ENCODE measurements at regions not wholly inside any gene's neighbourhood (a gene's known extent, or its start where the extent isn't known, plus 50 kb on each side); places are given as distances from the start of the nearest gene placed in this dataset.

DNA sequence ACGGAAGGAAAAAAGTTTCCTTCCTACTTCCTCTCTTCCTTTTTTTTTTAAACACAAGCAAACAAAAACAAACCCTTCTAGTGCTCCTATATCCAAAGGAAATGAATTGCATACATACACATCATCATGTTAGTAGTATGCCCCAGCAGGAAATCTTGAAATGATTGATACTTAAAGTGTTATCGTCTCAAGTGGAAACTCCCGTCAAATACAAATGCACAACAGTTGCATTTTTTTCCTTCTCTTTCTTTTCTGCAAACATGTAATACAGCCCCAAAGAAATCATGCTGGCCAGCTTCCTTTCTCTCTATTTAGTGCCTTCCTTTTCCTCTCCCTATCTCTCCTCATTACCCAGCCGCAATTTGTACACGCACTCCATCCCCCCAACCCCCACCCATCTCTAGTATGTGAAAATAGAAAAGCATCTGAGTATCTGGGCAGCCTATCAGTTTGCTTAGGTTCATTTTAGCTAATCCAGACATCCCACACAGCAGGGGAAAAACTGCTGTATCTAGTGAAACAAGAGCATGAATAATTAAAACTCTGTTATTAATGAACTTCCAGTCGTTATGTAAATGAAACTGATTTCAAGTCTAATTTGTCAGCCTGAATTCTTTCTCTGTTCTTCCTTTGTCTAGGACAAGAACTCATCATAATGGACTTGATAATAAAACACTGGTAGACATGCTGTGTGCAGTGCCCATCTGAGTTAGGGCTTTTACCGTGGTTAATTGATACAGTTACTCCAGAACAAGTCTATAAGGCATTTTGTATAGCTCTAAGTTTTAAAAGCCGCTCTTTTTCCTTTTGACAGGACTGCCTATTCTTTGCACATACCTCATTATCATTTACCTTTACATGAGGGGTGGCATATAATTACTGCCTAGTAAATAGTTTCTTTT lies 336.5 kb upstream of the ADGRL2 start:
- no peak for DNase-seq (ENCODE audit: low read depth)
- H3K4me3 ChIP-seq (ENCODE audit: low read depth, low read length): no peak overlapping the region

DNA sequence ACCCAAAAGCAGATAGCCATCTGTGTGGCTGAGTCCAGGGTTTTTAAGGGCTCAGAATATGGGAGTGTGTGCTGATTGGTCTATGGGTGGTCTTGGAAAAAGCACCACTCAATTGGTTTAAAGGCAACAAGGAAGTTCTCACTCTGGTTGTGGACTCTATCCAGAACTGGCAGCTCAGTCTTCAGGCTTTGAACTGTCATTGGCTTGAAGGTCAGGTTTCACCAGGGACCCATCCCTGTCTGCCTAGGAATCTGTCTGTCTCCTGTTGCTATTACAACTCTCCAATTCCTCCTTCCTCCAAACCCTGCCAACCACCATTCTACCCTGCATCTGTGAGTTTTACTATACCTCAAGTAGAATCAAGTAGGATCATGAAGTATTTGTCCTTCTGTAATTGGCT lies 341.7 kb upstream of the ADGRL2 start:
- no peak overlapping the region for H3K4me3 ChIP-seq (ENCODE audit: low read depth, low read length)
- DNase-seq (ENCODE audit: low read depth): no peak

DNA sequence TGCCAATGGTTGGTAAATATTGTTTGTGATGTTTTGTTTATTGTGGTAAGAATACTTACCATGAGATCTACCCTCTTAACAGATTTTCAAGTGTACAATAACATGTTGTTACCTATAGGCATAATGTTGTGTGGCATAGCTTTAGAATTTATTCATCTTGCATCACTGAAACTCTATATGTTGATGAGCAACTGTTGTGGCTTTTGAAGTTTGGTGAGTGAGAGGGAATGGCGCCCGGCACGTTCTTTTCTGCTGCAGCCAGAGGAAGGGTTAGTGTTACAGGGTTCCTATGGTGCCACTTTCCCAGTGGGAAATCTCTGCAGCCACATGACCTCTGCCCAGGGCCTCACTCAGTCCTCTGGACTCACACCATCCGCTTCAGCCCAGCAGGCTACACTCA lies 342.5 kb upstream of the ADGRL2 start:
- no peak for DNase-seq (ENCODE audit: low read depth)

DNA sequence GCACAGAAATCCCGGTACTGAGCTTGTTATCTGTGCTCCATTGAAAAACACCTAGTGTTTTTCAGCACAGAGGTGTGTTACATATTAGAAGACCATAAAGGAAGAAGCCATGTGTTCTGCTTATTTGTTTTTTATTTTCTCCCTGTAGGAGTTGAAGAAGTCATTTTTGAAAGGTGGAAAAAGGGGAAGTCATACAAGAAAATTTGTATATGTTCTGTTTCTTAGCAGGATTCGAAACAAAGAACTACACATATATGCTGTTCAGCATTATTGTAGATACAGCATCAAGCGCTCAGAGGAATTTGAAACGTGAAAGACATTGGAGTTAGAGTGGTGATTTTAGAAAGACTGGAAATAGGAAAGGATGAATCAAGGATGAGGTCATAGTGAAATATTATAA lies 345.3 kb upstream of the ADGRL2 start:
- no peak for DNase-seq (ENCODE audit: low read depth)
- no peak overlapping the region for H3K4me3 ChIP-seq (ENCODE audit: low read depth, low read length)

More for the DNA sequence above, 342.5 kb upstream of the ADGRL2 start:
- H3K4me3 ChIP-seq (ENCODE audit: low read depth, low read length): no peak overlapping the region

DNA sequence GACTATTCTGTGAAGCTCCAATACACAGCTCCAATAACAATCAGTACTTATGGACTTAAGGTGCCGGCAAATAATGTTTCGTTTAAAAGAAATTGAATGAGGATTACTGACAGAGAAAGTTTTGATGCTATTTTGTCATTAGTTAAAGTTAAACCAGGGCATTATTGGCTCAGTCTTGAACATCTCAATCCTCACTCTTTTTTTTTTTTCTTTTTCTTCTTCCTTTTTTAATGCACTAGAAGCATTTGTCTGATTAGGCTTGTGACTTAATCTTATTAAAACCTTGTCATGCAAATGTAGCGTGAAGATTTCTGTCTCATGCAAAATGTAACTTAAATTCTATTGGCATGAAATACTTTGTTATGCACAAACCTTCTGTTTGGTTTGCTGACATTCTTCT lies 346.8 kb upstream of the ADGRL2 start:
- DNase-seq (ENCODE audit: low read depth): no peak
- no peak overlapping the region for H3K4me3 ChIP-seq (ENCODE audit: low read depth, low read length)

DNA sequence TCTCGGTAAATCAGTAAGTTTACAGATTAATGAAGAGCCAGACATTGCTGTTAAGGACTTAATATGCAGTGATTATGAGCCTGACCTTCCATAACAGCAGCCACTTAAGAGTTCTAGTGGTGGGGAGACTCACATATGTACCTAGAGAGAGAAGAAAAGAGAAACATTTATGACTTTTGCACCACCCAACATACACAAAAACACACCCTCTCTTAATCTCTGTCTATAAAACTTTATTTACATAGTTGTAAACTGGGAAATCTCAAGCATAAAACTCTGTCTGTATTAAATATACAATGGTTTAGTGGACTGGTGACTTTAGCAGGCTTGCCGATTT lies 347.4 kb upstream of the ADGRL2 start:
- no peak for DNase-seq (ENCODE audit: low read depth)
- H3K4me3 ChIP-seq (ENCODE audit: low read depth, low read length): no peak overlapping the region

DNA sequence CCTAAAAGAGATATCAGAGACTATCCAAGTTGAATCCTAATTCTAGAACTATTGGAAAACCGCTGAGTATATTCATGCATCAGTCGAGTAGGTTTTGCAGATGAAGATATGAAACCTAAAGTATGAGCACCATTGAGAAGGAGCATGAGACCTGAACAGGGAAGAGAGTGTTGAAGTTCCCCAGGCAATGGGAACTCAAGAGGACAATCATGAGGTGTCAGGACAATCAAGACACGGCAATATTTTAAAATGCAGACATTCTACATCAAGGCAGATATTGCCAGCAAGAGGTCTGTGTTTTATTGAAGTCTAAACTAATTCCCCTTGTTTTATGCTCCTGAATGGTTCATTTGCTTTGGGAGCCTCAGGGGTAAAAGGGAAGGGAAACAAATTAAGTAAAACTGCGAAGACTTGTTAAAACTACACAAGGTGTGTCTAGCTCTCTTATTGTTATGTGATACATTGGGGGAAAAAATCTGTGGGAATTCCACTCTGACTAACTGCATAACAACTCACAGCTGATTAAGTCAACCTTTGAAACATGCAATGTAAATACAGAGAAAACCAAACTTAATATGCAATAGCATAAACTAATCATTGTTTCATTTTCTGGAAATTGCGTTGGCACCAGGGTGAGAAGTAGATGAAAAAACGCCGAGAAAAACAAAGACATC lies 347.9 kb upstream of the ADGRL2 start:
- no peak for DNase-seq (ENCODE audit: low read depth)
- no peak overlapping the region for H3K4me3 ChIP-seq (ENCODE audit: low read depth, low read length)

DNA sequence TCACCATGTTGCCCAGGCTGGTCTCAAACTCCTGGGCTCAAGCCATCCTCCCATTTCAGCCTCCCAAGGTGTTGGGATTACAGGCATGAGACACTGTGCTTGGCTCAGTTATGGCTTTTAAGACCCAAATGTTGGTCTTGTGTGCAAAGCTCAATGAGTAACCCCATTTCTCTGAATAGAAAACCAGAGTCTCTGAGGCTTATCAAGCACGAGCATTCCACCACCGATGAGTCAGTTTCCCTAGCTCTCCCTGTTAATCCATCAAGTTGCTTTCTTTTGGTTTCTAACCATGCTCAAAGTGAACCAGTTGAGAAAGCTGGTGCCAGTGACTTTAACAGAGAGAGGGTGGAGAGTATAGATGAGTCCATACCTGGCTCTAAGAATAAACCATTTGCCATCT lies 350.9 kb upstream of the ADGRL2 start:
- DNase-seq (ENCODE audit: low read depth): no peak
- no peak overlapping the region for H3K4me3 ChIP-seq (ENCODE audit: low read depth, low read length)

DNA sequence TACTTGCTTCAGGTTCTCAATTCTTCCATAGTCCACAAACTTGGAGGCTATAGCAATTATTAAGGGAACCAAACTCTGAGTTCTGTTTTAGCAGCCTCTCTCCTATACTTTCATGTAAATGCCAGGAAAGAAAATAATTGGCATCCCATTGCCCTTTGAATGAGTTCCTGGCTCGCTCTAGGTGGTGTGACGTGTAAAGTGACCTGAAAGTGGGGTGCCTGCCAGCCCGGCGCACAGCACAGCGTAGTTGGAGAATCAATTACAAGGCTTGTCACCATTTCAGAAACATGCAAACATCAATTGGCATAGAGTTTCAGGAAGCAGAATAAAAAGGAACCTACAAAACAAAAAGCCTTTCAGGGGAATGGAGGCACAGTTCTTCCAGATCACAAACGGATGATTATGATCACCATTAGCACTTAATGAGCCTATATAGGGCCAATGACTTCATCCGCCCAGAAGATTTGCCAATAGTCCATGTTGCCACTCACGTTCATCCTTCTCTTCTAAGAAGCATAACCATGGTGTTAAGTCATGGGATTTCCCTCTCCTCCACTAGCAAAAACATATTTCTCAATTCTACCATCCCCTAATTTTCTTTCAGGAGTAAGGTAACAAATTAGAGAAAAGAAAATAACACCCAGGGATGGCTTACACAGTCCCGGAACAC lies 354.6 kb upstream of the ADGRL2 start:
- no peak for DNase-seq (ENCODE audit: low read depth)
- H3K4me3 ChIP-seq (ENCODE audit: low read depth, low read length): no peak overlapping the region

DNA sequence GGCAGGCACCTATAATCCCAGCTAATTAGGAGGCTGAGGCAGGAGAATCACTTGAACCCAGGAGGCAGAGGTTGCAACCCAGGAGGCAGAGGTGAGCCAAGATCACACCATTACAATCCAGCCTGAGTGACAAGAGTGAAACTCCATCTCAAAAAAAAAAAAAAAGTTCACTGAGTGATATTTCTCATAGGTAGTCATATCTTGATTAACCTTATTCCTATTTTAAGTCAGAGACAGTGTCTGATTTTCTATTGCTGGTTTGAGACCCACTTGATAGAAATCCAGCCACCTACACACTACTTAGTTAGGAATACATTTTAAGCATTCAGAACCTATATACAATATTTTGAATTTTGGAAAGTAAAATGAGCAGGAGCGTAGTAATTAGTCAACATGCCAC lies 357.4 kb upstream of the ADGRL2 start:
- H3K4me3 ChIP-seq (ENCODE audit: low read depth, low read length): no peak overlapping the region
- DNase-seq (ENCODE audit: low read depth): no peak

DNA sequence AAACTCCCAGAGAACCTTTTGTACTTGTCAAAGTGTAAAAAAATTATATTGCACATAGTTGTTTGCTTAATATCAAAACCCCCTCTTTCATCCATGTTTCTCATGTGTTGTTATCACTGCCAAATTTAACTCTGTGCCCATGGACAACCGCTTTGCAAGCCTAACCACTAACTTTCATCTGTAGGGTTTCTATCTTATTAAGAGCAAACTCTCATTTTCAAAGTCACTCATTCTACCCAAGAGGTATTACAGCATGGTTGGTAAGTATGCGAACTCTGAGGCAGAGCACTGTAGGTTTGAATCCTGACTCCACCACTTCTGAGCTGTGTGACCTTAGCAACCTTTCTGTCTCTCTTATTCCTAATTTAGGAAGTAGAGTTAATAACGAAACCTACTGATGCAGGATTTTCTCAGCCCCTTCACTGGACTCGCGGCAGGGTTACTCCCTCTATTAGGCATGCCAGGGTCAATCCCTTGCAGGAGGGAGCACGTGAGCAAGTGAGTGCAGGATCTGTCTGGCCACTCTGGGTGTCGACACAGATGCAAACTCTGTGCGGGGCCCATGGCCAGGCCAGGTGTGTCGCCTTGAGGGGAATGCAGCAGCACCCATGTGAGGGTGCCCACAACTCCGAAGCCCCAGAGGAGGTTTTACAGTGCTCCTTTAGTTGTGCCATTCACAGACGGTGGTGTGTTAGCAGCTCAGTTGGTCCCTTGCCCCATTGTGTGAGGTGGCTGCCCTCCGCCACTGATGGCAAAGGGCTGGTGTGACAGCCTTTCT lies 361.5 kb upstream of the ADGRL2 start:
- no peak overlapping the region for H3K4me3 ChIP-seq (ENCODE audit: low read depth, low read length)
- DNase-seq (ENCODE audit: low read depth): no peak

DNA sequence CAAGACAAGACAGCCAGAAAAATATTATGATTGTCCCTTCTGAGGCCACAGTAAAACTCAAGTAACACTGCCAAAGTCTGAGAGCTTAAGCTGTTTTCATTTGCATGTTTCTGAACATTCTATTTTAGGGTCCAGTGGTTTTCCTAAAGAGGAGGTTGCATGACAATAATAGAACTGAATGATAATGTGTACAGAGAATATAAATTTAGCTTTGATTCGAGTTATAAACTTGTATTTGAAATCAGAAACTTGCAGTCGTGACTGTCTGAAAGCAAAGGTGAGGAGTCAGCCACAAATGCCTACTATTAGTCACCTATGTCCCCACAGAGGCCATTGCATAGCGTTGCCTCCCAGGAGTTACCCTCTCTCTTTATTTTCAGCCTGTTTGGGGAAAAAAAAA lies 363.1 kb upstream of the ADGRL2 start:
- H3K4me3 ChIP-seq (ENCODE audit: low read depth, low read length): no peak overlapping the region
- no peak for DNase-seq (ENCODE audit: low read depth)

DNA sequence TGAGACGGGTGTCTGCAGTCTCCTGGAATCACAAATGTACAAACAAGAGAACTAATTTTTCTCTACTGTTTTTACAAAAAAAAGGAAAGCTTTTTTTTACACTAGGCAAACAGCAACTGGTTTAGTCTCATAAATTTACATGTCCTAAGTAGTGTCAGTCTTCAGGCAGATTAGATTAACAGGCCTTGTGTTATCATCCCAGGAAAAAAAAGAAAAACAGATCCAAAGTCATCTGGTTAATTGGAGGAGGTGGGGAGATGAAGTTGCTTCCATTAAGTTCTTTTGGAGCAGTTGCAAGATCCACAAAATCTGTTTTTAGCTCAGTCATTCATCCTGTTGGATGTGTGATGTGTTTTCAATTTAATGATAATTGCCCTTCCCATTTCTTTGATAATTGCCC lies 363.5 kb upstream of the ADGRL2 start:
- H3K4me3 ChIP-seq (ENCODE audit: low read depth, low read length): no peak overlapping the region
- no peak for DNase-seq (ENCODE audit: low read depth)

DNA sequence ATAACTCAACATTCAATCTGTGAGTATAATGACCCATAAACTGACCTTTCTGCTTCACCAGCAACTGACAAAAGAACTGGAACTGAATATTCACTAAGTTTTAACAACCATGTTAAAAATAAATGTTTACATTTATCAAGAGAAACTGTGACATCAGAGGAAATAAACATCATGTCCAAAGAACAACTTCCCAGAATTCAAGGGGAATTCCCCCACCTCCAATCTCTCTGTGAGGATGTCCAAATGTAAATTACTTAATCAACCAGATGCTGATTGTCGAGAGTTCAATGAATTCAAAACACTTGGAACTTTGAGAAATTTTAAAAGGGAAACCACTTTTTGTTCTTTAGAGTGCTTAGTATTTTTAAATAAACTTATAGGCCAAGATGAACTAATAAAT lies 365.6 kb upstream of the ADGRL2 start:
- H3K4me3 ChIP-seq (ENCODE audit: low read depth, low read length): no peak overlapping the region
- DNase-seq (ENCODE audit: low read depth): no peak

DNA sequence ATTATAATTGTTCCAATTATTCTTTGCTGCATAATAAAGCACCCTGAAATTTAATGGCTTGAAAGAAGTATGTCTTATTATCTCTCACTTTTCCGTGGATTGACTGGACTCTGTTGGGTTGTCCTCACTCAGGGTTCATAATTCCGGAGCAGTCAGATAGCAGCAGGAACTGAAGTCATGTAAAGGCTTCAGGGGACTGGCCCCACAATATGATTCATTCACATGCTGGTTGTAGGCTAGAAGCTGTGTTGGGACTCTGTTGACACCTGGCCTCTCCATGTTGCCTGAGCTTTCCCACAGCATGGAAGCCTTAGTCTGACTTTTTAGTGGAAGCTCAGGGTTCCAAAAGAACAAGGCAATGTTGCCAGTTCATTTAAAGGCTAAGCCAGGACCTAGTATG lies 367.1 kb upstream of the ADGRL2 start:
- no peak overlapping the region for H3K4me3 ChIP-seq (ENCODE audit: low read depth, low read length)
- no peak for DNase-seq (ENCODE audit: low read depth)

DNA sequence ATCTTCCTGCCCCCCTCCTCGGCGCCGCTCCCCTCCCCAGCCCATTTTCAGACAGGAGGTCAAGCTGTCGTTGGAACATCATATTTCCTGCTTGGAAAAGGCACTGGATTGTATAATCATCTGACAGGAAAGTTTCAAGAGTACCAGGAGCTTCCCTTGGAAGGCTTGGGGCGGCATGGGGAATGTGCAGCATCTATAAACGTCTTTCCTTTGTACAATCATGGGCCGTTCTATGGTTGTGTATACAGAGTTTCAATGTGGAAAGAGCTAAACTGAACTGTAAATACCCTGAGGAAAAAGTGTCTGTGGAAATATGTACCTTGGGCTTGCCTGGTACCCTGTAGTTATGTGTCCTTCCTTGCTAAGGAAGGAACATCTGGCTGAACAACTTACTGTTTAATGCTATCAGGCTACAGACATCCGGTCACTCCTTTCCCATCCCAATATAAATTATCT lies 368.1 kb upstream of the ADGRL2 start:
- DNase-seq (ENCODE audit: low read depth): no peak
- H3K4me3 ChIP-seq (ENCODE audit: low read depth, low read length): no peak overlapping the region

DNA sequence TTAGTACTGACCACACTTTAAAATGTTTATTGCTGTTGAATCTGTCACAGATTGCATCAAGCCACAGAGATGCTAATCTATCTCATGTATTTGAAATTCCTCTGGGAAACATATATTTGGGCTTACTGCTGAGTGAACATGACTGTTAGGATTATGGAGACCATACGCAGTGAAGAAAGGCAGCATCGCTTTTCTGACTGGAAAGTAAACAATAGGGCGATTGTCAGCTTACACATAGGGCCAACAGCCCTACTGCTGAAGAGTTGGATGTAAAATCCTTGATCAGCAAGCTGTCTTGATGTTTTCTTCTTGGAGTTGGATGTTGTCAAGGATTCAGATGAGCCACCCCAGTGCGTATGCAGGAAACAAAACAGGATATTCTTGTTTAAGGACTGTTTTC lies 368.7 kb upstream of the ADGRL2 start:
- DNase-seq (ENCODE audit: low read depth): peak; percentile 22
- H3K4me3 ChIP-seq (ENCODE audit: low read depth, low read length): no peak overlapping the region

DNA sequence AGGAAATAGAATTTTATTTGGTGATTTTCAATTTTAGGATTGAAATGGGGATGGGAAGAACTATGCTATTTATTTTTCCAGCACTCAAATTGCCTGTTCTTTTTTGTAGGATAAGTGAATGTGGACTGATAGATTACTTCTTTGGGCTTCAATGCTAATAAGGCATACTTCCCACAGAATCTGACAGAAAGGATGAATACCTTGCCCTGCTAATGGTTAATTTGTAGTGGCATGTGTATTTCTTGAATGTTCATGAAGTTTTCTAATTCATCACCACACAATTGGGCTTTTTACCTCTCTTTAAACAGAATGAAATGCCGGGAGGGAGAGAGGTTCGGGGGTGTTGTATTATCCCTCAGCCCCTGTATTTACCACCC lies 369.1 kb upstream of the ADGRL2 start:
- DNase-seq (ENCODE audit: low read depth): no peak
- no peak overlapping the region for H3K4me3 ChIP-seq (ENCODE audit: low read depth, low read length)

DNA sequence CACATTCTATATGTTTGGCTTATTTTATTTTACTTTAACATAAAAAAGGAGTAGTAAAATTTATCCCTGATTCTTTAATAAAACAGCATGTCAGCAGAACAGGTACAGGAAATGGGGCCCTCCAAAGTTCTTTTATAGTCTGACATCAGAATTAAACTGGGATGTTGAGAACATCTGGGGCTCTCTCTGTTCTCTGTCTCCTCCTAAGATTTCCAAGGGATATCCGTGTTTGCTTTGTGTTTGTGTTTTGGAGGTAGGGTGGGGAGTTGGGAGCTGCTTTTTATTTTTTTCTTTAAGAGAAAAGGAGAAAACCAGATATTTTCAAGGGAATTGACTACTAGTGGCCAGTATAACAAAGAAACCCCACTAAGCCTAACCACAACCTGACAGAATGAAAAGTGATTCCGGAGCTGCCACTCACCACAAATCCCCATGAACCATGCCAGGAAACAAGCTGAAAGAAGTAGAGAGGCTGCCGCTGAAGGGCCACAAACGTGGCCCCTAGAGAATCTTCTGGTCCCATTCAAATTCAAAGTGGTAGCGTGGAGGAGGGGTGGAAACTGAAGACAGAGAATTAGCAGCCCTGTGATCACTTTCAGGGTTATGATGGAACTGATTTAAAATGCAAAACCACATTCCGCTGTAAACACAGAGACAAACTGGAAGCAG lies 369.6 kb upstream of the ADGRL2 start:
- H3K4me3 ChIP-seq (ENCODE audit: low read depth, low read length): no peak overlapping the region

More for the DNA sequence above, 369.6 kb upstream of the ADGRL2 start:
- DNase-seq (ENCODE audit: low read depth): no peak

All from skeletal muscle cell (primary cell).